ENCODE measurements at regions not wholly inside any gene's neighbourhood (a gene's known extent, or its start where the extent isn't known, plus 50 kb on each side); places are given as distances from the start of the nearest gene placed in this dataset.

DNA sequence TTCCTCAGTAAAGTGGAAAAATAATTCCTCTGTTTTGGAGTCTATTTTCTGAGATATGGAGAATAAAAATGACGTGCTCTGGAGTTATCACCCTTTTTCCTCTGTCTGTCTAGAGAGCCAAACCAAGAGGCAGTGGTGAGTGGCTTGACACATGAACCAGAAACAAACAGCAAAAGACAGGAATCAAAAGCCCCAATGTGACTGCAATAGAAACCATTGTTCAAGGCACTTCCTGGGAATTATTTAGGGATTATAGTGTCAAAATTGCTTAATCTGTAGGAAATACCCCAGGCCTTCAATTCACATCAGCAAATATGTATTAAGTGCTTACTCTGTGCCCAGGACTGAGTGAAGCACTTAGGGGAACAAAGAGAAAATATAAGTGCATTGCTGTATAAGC, 560.4 kb upstream of the JAG1 start:
- no peak for TF ChIP-seq TAF1 (IDR thresholded peaks at IDR 0.05; ENCODE audit: borderline replicate concordance, low read depth, low read length)
- TF ChIP-seq, protein P1, sequence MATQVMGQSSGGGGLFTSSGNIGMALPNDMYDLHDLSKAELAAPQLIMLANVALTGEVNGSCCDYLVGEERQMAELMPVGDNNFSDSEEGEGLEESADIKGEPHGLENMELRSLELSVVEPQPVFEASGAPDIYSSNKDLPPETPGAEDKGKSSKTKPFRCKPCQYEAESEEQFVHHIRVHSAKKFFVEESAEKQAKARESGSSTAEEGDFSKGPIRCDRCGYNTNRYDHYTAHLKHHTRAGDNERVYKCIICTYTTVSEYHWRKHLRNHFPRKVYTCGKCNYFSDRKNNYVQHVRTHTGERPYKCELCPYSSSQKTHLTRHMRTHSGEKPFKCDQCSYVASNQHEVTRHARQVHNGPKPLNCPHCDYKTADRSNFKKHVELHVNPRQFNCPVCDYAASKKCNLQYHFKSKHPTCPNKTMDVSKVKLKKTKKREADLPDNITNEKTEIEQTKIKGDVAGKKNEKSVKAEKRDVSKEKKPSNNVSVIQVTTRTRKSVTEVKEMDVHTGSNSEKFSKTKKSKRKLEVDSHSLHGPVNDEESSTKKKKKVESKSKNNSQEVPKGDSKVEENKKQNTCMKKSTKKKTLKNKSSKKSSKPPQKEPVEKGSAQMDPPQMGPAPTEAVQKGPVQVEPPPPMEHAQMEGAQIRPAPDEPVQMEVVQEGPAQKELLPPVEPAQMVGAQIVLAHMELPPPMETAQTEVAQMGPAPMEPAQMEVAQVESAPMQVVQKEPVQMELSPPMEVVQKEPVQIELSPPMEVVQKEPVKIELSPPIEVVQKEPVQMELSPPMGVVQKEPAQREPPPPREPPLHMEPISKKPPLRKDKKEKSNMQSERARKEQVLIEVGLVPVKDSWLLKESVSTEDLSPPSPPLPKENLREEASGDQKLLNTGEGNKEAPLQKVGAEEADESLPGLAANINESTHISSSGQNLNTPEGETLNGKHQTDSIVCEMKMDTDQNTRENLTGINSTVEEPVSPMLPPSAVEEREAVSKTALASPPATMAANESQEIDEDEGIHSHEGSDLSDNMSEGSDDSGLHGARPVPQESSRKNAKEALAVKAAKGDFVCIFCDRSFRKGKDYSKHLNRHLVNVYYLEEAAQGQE (IDR thresholded peaks at IDR 0.05; ENCODE audit: low read depth, low read length), result no peak
